ENCODE measurements at regions not wholly inside any gene's neighbourhood (a gene's known extent, or its start where the extent isn't known, plus 50 kb on each side); places are given as distances from the start of the nearest gene placed in this dataset.

- POLR2A ChIA-PET, result no interaction called here
These were observed 344.8 kb upstream of the MAGEC2 start for GRCh38 chrX:142549923-142550322.

GRCh38 chrX:142505839-142506238 lies 300.7 kb upstream of the MAGEC2 start:
- in situ Hi-C loops (cut with HindIII; ENCODE audit: low pct_unique_long_range_greater_than_20kb, low sequenced_read_pairs) (no loop called here), intact Hi-C loops (cut with micrococcal nuclease; ENCODE audit: unreplicated experiment) (no loop called here)
- Histone ChIP-seq H3K9me3 (ENCODE audit: control insufficient read depth, insufficient read depth, low read depth, low read length) (no peaks in the 10 kb centered on the region), H3K27ac (ENCODE audit: low read length) (no peak overlapping the region), H3K4me3 (ENCODE audit: low read depth in 2 of 2, low read length in 2 of 2) (no peak overlapping the region), H3K27me3 (ENCODE audit: control insufficient read depth, insufficient read depth, low read length) (no peaks in the 10 kb centered on the region), H3K36me3 (ENCODE audit: control insufficient read depth, insufficient read depth, low read length) (no peaks in the 10 kb centered on the region), H3K4me1 (ENCODE audit: control insufficient read depth, insufficient read depth, low read length) (no peaks in the 10 kb centered on the region)
- BruUV-seq (replicated peaks), result no TSS peak
- no peak for TF ChIP-seq REST (IDR thresholded peaks at IDR 0.05; ENCODE audit: insufficient read depth in 1 of 2, low read depth in 2 of 2, low read length in 1 of 2)
- TF ChIP-seq CTCF (IDR thresholded peaks at IDR 0.05), result no peak
- TF ChIP-seq TCF7L2 (IDR thresholded peaks at IDR 0.05; ENCODE audit: low read depth, low read length), result no peak
- TF ChIP-seq POLR2AphosphoS5 (IDR thresholded peaks at IDR 0.05; ENCODE audit: low read depth, low read length), result no peak
- TF ChIP-seq SIN3A (IDR thresholded peaks at IDR 0.05; ENCODE audit: borderline replicate concordance, insufficient read depth, low read depth, low read length), result no peak
- ChIA-PET POLR2A (no interaction called here), CTCF (no interaction called here)
- ATAC-seq (no peak), DNase-seq (ENCODE audit: low read depth, low spot score) (no peak)

More at GRCh38 chrX:142549923-142550322, 344.8 kb upstream of the MAGEC2 start:
- intact Hi-C loops (cut with micrococcal nuclease; ENCODE audit: unreplicated experiment) (no loop called here), in situ Hi-C loops (cut with HindIII; ENCODE audit: low pct_unique_long_range_greater_than_20kb, low sequenced_read_pairs) (no loop called here)
- H3K27me3 ChIP-seq (ENCODE audit: control insufficient read depth, insufficient read depth, low read length), result no peaks in the 10 kb centered on the region
- no TSS peak for BruUV-seq (replicated peaks)
- no peaks in the 10 kb centered on the region for H3K36me3 ChIP-seq (ENCODE audit: control insufficient read depth, insufficient read depth, low read length)
- TF ChIP-seq TCF7L2 (IDR thresholded peaks at IDR 0.05; ENCODE audit: low read depth, low read length), result no peak
- TF ChIP-seq POLR2AphosphoS5 (IDR thresholded peaks at IDR 0.05; ENCODE audit: low read depth, low read length), result no peak
- no peak for TF ChIP-seq REST (IDR thresholded peaks at IDR 0.05; ENCODE audit: insufficient read depth in 1 of 2, low read depth in 2 of 2, low read length in 1 of 2)
- no peak for TF ChIP-seq SIN3A (IDR thresholded peaks at IDR 0.05; ENCODE audit: borderline replicate concordance, insufficient read depth, low read depth, low read length)
- TF ChIP-seq CTCF (IDR thresholded peaks at IDR 0.05), result no peak
- H3K4me1 ChIP-seq (ENCODE audit: control insufficient read depth, insufficient read depth, low read length), result no peaks in the 10 kb centered on the region
- ATAC-seq (no peak), DNase-seq (ENCODE audit: low read depth, low spot score) (no peak)
- no peaks in the 10 kb centered on the region for H3K9me3 ChIP-seq (ENCODE audit: control insufficient read depth, insufficient read depth, low read depth, low read length)
- no peak overlapping the region for H3K4me3 ChIP-seq (ENCODE audit: low read depth in 2 of 2, low read length in 2 of 2)
- H3K27ac ChIP-seq (ENCODE audit: low read length), result no peak overlapping the region
- CTCF ChIA-PET, result no interaction called here
